ENCODE measurements at regions not wholly inside any gene's neighbourhood (a gene's known extent, or its start where the extent isn't known, plus 50 kb on each side); places are given as distances from the start of the nearest gene placed in this dataset.
"Not testable (repeated sequence)": the region's sequence is repeated elsewhere in the genome, so short reads cannot be mapped to it uniquely, and the experiment has no call there.

DNA sequence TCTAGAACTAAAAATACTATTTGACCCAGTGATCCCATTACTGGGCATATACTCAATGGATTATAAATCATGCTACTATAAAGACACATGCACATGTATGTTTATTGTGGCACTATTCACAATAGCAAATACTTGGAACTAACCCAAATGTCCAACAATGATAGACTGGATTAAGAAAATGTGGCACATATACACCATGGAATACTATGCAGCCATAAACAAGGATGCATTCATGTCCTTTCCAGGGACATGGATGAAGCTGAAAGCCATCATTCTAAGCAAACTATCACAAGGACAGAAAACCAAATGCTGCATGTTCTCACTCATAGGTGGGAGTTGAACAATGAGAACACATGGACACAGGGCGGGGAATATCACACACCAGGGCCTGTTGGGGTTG is 1039.0 kb downstream of the NR2F1-AS1 start:
- not testable (repeated sequence) for H3K9me2 ChIP-seq (ENCODE audit: insufficient read depth); H3K36me3 Mint-ChIP-seq (ENCODE audit: low read depth); H3K4me3 ChIP-seq; H3K4me2 ChIP-seq; H3K4me3 Mint-ChIP-seq; H3K4me1 ChIP-seq (ENCODE audit: insufficient read depth); H3K4me1 Mint-ChIP-seq; H2AFZ ChIP-seq; H3K27me3 ChIP-seq (ENCODE audit: insufficient read depth); H3K27ac Mint-ChIP-seq; H3F3A ChIP-seq (replicated peaks; ENCODE audit: low read depth); ATAC-seq; H3K9me3 Mint-ChIP-seq; DNase-seq (ENCODE audit: low spot score); H3K36me3 ChIP-seq (ENCODE audit: insufficient read depth); H4K20me1 ChIP-seq (replicated peaks; ENCODE audit: insufficient read depth); H3K79me2 ChIP-seq (replicated peaks; ENCODE audit: insufficient read depth); H3K27me3 Mint-ChIP-seq (ENCODE audit: insufficient read depth, low read depth, poor library complexity); H3K27ac ChIP-seq (ENCODE audit: low read depth)

DNA sequence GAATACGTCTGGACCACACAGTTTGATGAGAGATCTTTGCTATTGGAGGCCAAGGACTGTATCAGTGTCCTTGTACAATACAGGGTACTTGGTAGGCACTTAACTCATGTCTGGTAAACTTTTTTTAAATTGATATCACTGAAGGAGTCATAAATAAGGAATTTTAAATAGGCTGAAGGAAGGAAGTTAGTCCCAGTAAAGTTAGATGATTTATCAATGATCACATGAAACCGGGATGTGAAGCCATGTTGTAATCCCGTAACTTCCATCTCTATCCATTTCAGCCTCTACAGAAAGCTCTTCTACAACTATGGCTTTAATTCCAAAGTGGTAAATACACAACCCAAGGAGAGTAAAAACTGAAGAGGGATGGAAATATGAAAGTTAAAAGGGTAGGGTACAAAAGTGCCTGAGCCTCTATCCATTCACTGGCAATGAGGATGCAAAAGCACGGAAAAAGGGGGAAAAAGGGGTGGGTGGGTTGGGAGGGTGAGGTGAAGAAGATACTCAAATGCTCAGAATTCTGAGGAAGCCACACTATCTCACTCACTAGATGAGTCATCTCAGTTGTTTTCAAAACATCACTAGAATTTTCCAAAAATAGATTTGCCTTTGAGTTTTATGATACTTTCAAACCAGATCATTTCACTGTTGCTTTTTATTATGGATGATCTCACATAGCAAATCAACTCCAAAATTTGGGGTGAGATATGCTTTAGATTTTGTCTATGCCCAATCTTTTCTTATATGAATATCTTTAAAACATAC is 1053.5 kb downstream of the NR2F1-AS1 start:
- no peaks in the 10 kb centered on the region for H3K9me3 Mint-ChIP-seq
- TF ChIP-seq POLR2AphosphoS5 (IDR thresholded peaks at IDR 0.05; ENCODE audit: low read depth) (no peak), EZH2phosphoT487 (IDR thresholded peaks at IDR 0.05; ENCODE audit: unreplicated experiment) (no peak), JUNB (IDR thresholded peaks at IDR 0.05; ENCODE audit: unreplicated experiment) (no peak), CREB1 (CRISPR knock-in tag; IDR thresholded peaks at IDR 0.05; ENCODE audit: low read depth) (no peak), STAT1 (IDR thresholded peaks at IDR 0.05; ENCODE audit: unreplicated experiment) (no peak)
- TF ChIP-seq, protein P1, sequence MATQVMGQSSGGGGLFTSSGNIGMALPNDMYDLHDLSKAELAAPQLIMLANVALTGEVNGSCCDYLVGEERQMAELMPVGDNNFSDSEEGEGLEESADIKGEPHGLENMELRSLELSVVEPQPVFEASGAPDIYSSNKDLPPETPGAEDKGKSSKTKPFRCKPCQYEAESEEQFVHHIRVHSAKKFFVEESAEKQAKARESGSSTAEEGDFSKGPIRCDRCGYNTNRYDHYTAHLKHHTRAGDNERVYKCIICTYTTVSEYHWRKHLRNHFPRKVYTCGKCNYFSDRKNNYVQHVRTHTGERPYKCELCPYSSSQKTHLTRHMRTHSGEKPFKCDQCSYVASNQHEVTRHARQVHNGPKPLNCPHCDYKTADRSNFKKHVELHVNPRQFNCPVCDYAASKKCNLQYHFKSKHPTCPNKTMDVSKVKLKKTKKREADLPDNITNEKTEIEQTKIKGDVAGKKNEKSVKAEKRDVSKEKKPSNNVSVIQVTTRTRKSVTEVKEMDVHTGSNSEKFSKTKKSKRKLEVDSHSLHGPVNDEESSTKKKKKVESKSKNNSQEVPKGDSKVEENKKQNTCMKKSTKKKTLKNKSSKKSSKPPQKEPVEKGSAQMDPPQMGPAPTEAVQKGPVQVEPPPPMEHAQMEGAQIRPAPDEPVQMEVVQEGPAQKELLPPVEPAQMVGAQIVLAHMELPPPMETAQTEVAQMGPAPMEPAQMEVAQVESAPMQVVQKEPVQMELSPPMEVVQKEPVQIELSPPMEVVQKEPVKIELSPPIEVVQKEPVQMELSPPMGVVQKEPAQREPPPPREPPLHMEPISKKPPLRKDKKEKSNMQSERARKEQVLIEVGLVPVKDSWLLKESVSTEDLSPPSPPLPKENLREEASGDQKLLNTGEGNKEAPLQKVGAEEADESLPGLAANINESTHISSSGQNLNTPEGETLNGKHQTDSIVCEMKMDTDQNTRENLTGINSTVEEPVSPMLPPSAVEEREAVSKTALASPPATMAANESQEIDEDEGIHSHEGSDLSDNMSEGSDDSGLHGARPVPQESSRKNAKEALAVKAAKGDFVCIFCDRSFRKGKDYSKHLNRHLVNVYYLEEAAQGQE (IDR thresholded peaks at IDR 0.05; ENCODE audit: unreplicated experiment): no peak
- TF ChIP-seq, protein P2, sequence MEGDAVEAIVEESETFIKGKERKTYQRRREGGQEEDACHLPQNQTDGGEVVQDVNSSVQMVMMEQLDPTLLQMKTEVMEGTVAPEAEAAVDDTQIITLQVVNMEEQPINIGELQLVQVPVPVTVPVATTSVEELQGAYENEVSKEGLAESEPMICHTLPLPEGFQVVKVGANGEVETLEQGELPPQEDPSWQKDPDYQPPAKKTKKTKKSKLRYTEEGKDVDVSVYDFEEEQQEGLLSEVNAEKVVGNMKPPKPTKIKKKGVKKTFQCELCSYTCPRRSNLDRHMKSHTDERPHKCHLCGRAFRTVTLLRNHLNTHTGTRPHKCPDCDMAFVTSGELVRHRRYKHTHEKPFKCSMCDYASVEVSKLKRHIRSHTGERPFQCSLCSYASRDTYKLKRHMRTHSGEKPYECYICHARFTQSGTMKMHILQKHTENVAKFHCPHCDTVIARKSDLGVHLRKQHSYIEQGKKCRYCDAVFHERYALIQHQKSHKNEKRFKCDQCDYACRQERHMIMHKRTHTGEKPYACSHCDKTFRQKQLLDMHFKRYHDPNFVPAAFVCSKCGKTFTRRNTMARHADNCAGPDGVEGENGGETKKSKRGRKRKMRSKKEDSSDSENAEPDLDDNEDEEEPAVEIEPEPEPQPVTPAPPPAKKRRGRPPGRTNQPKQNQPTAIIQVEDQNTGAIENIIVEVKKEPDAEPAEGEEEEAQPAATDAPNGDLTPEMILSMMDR (conservative IDR thresholded peaks at IDR 0.05; ENCODE audit: low read depth in 2 of 2): no peak
- TF ChIP-seq, protein P3, sequence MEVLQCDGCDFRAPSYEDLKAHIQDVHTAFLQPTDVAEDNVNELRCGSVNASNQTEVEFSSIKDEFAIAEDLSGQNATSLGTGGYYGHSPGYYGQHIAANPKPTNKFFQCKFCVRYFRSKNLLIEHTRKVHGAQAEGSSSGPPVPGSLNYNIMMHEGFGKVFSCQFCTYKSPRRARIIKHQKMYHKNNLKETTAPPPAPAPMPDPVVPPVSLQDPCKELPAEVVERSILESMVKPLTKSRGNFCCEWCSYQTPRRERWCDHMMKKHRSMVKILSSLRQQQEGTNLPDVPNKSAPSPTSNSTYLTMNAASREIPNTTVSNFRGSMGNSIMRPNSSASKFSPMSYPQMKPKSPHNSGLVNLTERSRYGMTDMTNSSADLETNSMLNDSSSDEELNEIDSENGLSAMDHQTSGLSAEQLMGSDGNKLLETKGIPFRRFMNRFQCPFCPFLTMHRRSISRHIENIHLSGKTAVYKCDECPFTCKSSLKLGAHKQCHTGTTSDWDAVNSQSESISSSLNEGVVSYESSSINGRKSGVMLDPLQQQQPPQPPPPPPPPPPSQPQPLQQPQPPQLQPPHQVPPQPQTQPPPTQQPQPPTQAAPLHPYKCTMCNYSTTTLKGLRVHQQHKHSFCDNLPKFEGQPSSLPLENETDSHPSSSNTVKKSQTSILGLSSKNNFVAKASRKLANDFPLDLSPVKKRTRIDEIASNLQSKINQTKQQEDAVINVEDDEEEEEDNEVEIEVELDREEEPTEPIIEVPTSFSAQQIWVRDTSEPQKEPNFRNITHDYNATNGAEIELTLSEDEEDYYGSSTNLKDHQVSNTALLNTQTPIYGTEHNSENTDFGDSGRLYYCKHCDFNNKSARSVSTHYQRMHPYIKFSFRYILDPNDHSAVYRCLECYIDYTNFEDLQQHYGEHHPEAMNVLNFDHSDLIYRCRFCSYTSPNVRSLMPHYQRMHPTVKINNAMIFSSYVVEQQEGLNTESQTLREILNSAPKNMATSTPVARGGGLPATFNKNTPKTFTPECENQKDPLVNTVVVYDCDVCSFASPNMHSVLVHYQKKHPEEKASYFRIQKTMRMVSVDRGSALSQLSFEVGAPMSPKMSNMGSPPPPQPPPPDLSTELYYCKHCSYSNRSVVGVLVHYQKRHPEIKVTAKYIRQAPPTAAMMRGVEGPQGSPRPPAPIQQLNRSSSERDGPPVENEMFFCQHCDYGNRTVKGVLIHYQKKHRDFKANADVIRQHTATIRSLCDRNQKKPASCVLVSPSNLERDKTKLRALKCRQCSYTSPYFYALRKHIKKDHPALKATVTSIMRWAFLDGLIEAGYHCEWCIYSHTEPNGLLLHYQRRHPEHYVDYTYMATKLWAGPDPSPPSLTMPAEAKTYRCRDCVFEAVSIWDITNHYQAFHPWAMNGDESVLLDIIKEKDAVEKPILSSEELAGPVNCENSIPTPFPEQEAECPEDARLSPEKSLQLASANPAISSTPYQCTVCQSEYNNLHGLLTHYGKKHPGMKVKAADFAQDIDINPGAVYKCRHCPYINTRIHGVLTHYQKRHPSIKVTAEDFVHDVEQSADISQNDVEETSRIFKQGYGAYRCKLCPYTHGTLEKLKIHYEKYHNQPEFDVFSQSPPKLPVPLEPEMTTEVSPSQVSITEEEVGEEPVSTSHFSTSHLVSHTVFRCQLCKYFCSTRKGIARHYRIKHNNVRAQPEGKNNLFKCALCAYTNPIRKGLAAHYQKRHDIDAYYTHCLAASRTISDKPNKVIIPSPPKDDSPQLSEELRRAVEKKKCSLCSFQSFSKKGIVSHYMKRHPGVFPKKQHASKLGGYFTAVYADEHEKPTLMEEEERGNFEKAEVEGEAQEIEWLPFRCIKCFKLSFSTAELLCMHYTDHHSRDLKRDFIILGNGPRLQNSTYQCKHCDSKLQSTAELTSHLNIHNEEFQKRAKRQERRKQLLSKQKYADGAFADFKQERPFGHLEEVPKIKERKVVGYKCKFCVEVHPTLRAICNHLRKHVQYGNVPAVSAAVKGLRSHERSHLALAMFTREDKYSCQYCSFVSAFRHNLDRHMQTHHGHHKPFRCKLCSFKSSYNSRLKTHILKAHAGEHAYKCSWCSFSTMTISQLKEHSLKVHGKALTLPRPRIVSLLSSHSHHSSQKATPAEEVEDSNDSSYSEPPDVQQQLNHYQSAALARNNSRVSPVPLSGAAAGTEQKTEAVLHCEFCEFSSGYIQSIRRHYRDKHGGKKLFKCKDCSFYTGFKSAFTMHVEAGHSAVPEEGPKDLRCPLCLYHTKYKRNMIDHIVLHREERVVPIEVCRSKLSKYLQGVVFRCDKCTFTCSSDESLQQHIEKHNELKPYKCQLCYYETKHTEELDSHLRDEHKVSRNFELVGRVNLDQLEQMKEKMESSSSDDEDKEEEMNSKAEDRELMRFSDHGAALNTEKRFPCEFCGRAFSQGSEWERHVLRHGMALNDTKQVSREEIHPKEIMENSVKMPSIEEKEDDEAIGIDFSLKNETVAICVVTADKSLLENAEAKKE (CRISPR knock-in tag; IDR thresholded peaks at IDR 0.05): no peak
- no peaks in the 10 kb centered on the region for H3K9me2 ChIP-seq (ENCODE audit: insufficient read depth)
- no peaks in the 10 kb centered on the region for H3K4me1 Mint-ChIP-seq
- no peaks in the 10 kb centered on the region for H3K27me3 Mint-ChIP-seq (ENCODE audit: insufficient read depth, low read depth, poor library complexity)
- H3K79me2 ChIP-seq (replicated peaks; ENCODE audit: insufficient read depth): no peaks in the 10 kb centered on the region
- H3K27me3 ChIP-seq (ENCODE audit: insufficient read depth): no peaks in the 10 kb centered on the region
- no peaks in the 10 kb centered on the region for H3K4me1 ChIP-seq (ENCODE audit: insufficient read depth)
- H3K4me2 ChIP-seq: no peak overlapping the region
- no peak overlapping the region for H3K27ac ChIP-seq (ENCODE audit: low read depth)
- no peak overlapping the region for H2AFZ ChIP-seq
- ATAC-seq (no peak), DNase-seq (ENCODE audit: low spot score) (no peak)
- no peak overlapping the region for H3K4me3 ChIP-seq
- H4K20me1 ChIP-seq (replicated peaks; ENCODE audit: insufficient read depth): no peaks in the 10 kb centered on the region
- H3K36me3 Mint-ChIP-seq (ENCODE audit: low read depth): no peaks in the 10 kb centered on the region
- no peak overlapping the region for H3K27ac Mint-ChIP-seq
- no peaks in the 10 kb centered on the region for H3K36me3 ChIP-seq (ENCODE audit: insufficient read depth)
- no peak overlapping the region for H3K4me3 Mint-ChIP-seq
- H3F3A ChIP-seq (replicated peaks; ENCODE audit: low read depth): no peaks in the 10 kb centered on the region

All from GM23338 (cell line).